ENCODE measurements at regions not wholly inside any gene's neighbourhood (a gene's known extent, or its start where the extent isn't known, plus 50 kb on each side); places are given as distances from the start of the nearest gene placed in this dataset.

GRCh38 chr6:84282550-84282949 is 55.1 kb upstream of the CEP162 start:
- 57 to 63% methylated on average over 10 of the region's 10 CpGs for WGBS, 2 donors
- peak in 1 of 2 donors; percentile 83 for DNase-seq (ENCODE audit: low spot score in 2 of 2)
- TF ChIP-seq POLR2A (IDR thresholded peaks at IDR 0.05) (no peak), CTCF (IDR thresholded peaks at IDR 0.05) (no peak)
- intact Hi-C loops (cut with DNase I; ENCODE audit: low total_unique reads): no loop called here
- H3K4me3 ChIP-seq (ENCODE audit: low read depth, poor library complexity, severe bottlenecking): no peak overlapping the region

GRCh38 chr6:84280639-84281038 is 53.2 kb upstream of the CEP162 start:
- no peak overlapping the region for H3K4me3 ChIP-seq (ENCODE audit: low read depth, poor library complexity, severe bottlenecking)
- TF ChIP-seq POLR2A (IDR thresholded peaks at IDR 0.05): no peak
- TF ChIP-seq CTCF (IDR thresholded peaks at IDR 0.05): no peak
- intact Hi-C loops (cut with DNase I; ENCODE audit: low total_unique reads): no loop called here
- 72 to 88% methylated on average over 1 of the region's 1 CpG for WGBS, 2 donors
- DNase-seq (ENCODE audit: low spot score in 2 of 2): no peak

GRCh38 chr6:84280030-84280429 is 52.6 kb upstream of the CEP162 start:
- intact Hi-C loops (cut with DNase I; ENCODE audit: low total_unique reads): no loop called here
- TF ChIP-seq CTCF (IDR thresholded peaks at IDR 0.05) (no peak), POLR2A (IDR thresholded peaks at IDR 0.05) (no peak)
- H3K4me3 ChIP-seq (ENCODE audit: low read depth, poor library complexity, severe bottlenecking): no peak overlapping the region

GRCh38 chr6:84278321-84278998 is 51.0 kb upstream of the CEP162 start:
- no peak overlapping the region for H3K4me3 ChIP-seq (ENCODE audit: low read depth, poor library complexity, severe bottlenecking)
- intact Hi-C loops (cut with DNase I; ENCODE audit: low total_unique reads): no loop called here
- TF ChIP-seq CTCF (IDR thresholded peaks at IDR 0.05) (no peak), POLR2A (IDR thresholded peaks at IDR 0.05) (no peak)
- 53 to 61% methylated on average over 6 of the region's 6 CpGs for WGBS, 2 donors
- DNase-seq (ENCODE audit: low spot score in 2 of 2): no peak

More at GRCh38 chr6:84280030-84280429, 52.6 kb upstream of the CEP162 start:
- no peak for DNase-seq (ENCODE audit: low spot score in 2 of 2)
